ENCODE measurements at regions not wholly inside any gene's neighbourhood (a gene's known extent, or its start where the extent isn't known, plus 50 kb on each side); places are given as distances from the start of the nearest gene placed in this dataset.

- H3K27me3 ChIP-seq (ENCODE audit: control insufficient read depth in 4 of 4, insufficient read depth in 4 of 4, low read length in 3 of 4), result no peaks in the 10 kb centered on the region
- H3K4me3 ChIP-seq (ENCODE audit: low read depth in 1 of 3, low read length in 3 of 3), result no peak overlapping the region
- H3K36me3 ChIP-seq (ENCODE audit: control insufficient read depth in 4 of 4, insufficient read depth in 3 of 4, low read depth in 1 of 4, low read length in 3 of 4), result no peaks in the 10 kb centered on the region
- no peak overlapping the region for H3K9ac ChIP-seq (ENCODE audit: low read depth in 1 of 2, low read length in 2 of 2)
- no peaks in the 10 kb centered on the region for H3K4me1 ChIP-seq (ENCODE audit: control insufficient read depth in 4 of 4, insufficient read depth in 4 of 4, low read length in 3 of 4)
- TF ChIP-seq RAD21 (IDR thresholded peaks at IDR 0.05) (no peak), ATF3 (IDR thresholded peaks at IDR 0.05) (no peak), YY1 (IDR thresholded peaks at IDR 0.05) (no peak), MAX (IDR thresholded peaks at IDR 0.05) (no peak), HNF4A (conservative IDR thresholded peaks at IDR 0.05) (no peak), JUND (IDR thresholded peaks at IDR 0.05) (no peak)
- DNase-seq (ENCODE audit: low spot score), result no peak
- H3K9me3 ChIP-seq (ENCODE audit: control insufficient read depth in 4 of 4, low read length in 3 of 4), result no peaks in the 10 kb centered on the region
- H3K27ac ChIP-seq (ENCODE audit: low read depth in 1 of 2, low read length in 2 of 2), result no peak overlapping the region
Measured at GRCh38 chr5:67465537-67466207, 269.1 kb upstream of the CD180 start.

GRCh38 chr5:67462147-67462546, 265.5 kb upstream of the CD180 start:
- Histone ChIP-seq H3K36me3 (ENCODE audit: control insufficient read depth in 4 of 4, insufficient read depth in 3 of 4, low read depth in 1 of 4, low read length in 3 of 4) (no peaks in the 10 kb centered on the region), H3K4me3 (ENCODE audit: low read depth in 1 of 3, low read length in 3 of 3) (no peak overlapping the region), H3K27ac (ENCODE audit: low read depth in 1 of 2, low read length in 2 of 2) (no peak overlapping the region), H3K4me1 (ENCODE audit: control insufficient read depth in 4 of 4, insufficient read depth in 4 of 4, low read length in 3 of 4) (no peaks in the 10 kb centered on the region), H3K9me3 (ENCODE audit: control insufficient read depth in 4 of 4, low read length in 3 of 4) (no peaks in the 10 kb centered on the region), H3K9ac (ENCODE audit: low read depth in 1 of 2, low read length in 2 of 2) (no peak overlapping the region), H3K27me3 (ENCODE audit: control insufficient read depth in 4 of 4, insufficient read depth in 4 of 4, low read length in 3 of 4) (no peaks in the 10 kb centered on the region)
- 74% methylated on average over 1 of the region's 1 CpG for WGBS
- DNase-seq (ENCODE audit: low spot score), result no peak
- no peak for TF ChIP-seq JUND (IDR thresholded peaks at IDR 0.05)
- TF ChIP-seq GABPA (IDR thresholded peaks at IDR 0.05 in 1 of 2, conservative IDR thresholded peaks at IDR 0.05 in 1 of 2), result no peak
- TF ChIP-seq TAF1 (conservative IDR thresholded peaks at IDR 0.05), result no peak

- H3K4me3 ChIP-seq (ENCODE audit: low read depth in 1 of 3, low read length in 3 of 3), result no peak overlapping the region
- H3K4me1 ChIP-seq (ENCODE audit: control insufficient read depth in 4 of 4, insufficient read depth in 4 of 4, low read length in 3 of 4), result no peaks in the 10 kb centered on the region
- TF ChIP-seq NR2F2 (IDR thresholded peaks at IDR 0.05) (no peak), FOXA2 (IDR thresholded peaks at IDR 0.05) (no peak), EGR1 (IDR thresholded peaks at IDR 0.05; ENCODE audit: low read depth in 2 of 2) (no peak), SP1 (IDR thresholded peaks at IDR 0.05) (no peak), RXRA (IDR thresholded peaks at IDR 0.05) (no peak), HNF4G (IDR thresholded peaks at IDR 0.05) (no peak), ZBTB33 (IDR thresholded peaks at IDR 0.05) (no peak), CTCF (IDR thresholded peaks at IDR 0.05; ENCODE audit: low read depth, low read length, missing input control) (no peak)
- H3K36me3 ChIP-seq (ENCODE audit: control insufficient read depth in 4 of 4, insufficient read depth in 3 of 4, low read depth in 1 of 4, low read length in 3 of 4), result no peaks in the 10 kb centered on the region
- DNase-seq (ENCODE audit: low spot score), result no peak
- no peak overlapping the region for H3K27ac ChIP-seq (ENCODE audit: low read depth in 1 of 2, low read length in 2 of 2)
- H3K9ac ChIP-seq (ENCODE audit: low read depth in 1 of 2, low read length in 2 of 2), result no peak overlapping the region
- no peaks in the 10 kb centered on the region for H3K27me3 ChIP-seq (ENCODE audit: control insufficient read depth in 4 of 4, insufficient read depth in 4 of 4, low read length in 3 of 4)
- H3K9me3 ChIP-seq (ENCODE audit: control insufficient read depth in 4 of 4, low read length in 3 of 4), result no peaks in the 10 kb centered on the region
Measured at GRCh38 chr5:67459253-67459652, 262.7 kb upstream of the CD180 start.

All from liver (tissue), 8 donors.